Nephron progenitor cell (in vitro differentiated cells): ENCODE measurements at regions not wholly inside any gene's neighbourhood (a gene's known extent, or its start where the extent isn't known, plus 50 kb on each side); places are given as distances from the start of the nearest gene placed in this dataset.
A peak's percentile ranks its signal among the peaks of the same experiment; 100 is the strongest.

Experiments used
- DNase-seq: peaks from one replicate; pipeline ENCODE4 v3.0.0; 2021
- H3K27ac Mint-ChIP-seq: 2 replicates; pipeline ENCODE4 v1.8.0; 2021; ENCODE audit warnings: mild to moderate bottlenecking, moderate library complexity, mixed read lengths
- H3K27me3 Mint-ChIP-seq: 2 replicates; pipeline ENCODE4 v1.8.0; 2021; ENCODE audit warnings: mild to moderate bottlenecking, low read depth, mixed read lengths; ENCODE audit not compliant: poor library complexity
- H3K36me3 Mint-ChIP-seq: 2 replicates; pipeline ENCODE4 v1.8.0; 2021; ENCODE audit warnings: low read depth, mixed read lengths
- H3K4me1 Mint-ChIP-seq: 2 replicates; pipeline ENCODE4 v1.8.0; 2021; ENCODE audit warnings: mixed read lengths
- H3K4me3 Mint-ChIP-seq: 2 replicates; pipeline ENCODE4 v1.8.0; 2021; ENCODE audit warnings: mild to moderate bottlenecking, moderate library complexity, mixed read lengths
- H3K9me3 Mint-ChIP-seq: 2 replicates; pipeline ENCODE4 v1.8.0; 2021; ENCODE audit warnings: mild to moderate bottlenecking, moderate library complexity, mixed read lengths
- TF ChIP-seq, protein P1 (sequence below): fragments of 200-600 bp; sonication (generic); IDR thresholded peaks from 2 replicates; pipeline ENCODE4 v1.5.0; 2021; ENCODE audit warnings: antibody characterized with exemption

- Mint-ChIP-seq H3K4me3 (no peak overlapping the region), H3K36me3 (no peaks in the 10 kb centered on the region), H3K4me1 (peaks cover 10% of the 10 kb centered on the region), H3K9me3 (no peaks in the 10 kb centered on the region), H3K27me3 (no peaks in the 10 kb centered on the region), H3K27ac (no peak overlapping the region)
- DNase-seq, result no peak
- TF ChIP-seq, protein P1, sequence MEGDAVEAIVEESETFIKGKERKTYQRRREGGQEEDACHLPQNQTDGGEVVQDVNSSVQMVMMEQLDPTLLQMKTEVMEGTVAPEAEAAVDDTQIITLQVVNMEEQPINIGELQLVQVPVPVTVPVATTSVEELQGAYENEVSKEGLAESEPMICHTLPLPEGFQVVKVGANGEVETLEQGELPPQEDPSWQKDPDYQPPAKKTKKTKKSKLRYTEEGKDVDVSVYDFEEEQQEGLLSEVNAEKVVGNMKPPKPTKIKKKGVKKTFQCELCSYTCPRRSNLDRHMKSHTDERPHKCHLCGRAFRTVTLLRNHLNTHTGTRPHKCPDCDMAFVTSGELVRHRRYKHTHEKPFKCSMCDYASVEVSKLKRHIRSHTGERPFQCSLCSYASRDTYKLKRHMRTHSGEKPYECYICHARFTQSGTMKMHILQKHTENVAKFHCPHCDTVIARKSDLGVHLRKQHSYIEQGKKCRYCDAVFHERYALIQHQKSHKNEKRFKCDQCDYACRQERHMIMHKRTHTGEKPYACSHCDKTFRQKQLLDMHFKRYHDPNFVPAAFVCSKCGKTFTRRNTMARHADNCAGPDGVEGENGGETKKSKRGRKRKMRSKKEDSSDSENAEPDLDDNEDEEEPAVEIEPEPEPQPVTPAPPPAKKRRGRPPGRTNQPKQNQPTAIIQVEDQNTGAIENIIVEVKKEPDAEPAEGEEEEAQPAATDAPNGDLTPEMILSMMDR, result no peak
Observed at GRCh38 chr18:67652288-67652687, 135.8 kb upstream of the DSEL start.

DNA sequence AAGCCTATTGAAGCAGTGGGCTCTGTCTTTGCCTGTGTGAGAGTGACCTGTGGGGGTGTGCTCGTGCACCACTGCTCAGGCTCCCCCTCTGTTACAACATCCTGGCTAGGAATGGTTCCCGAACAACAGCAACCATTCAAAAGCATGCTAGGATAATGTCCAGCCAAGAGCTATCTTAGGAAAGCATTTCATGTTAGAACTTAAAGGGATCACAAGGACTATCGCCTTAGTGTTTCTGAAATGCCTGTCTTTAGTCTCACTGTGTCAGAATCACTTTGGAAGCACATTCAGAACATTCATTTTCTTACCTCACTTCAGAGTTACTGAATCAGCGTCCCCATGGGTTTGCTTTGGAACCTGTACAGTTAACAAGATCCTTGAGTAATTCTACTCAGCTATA, 134.9 kb upstream of the DSEL start:
- Mint-ChIP-seq H3K4me1 (peaks cover 10% of the 10 kb centered on the region), H3K9me3 (no peaks in the 10 kb centered on the region), H3K27me3 (peaks cover 4% of the 10 kb centered on the region), H3K27ac (peak overlapping the region; percentile 88), H3K36me3 (no peaks in the 10 kb centered on the region), H3K4me3 (no peak overlapping the region)
- DNase-seq, result peak; percentile 6
- TF ChIP-seq, protein P1, result no peak

- TF ChIP-seq, protein P1, result no peak
- DNase-seq, result no peak
- Mint-ChIP-seq H3K27ac (peak overlapping the region; percentile 88), H3K27me3 (peaks cover 4% of the 10 kb centered on the region), H3K36me3 (no peaks in the 10 kb centered on the region), H3K4me1 (peaks cover 10% of the 10 kb centered on the region), H3K4me3 (no peak overlapping the region), H3K9me3 (no peaks in the 10 kb centered on the region)
Observed at GRCh38 chr18:67650686-67651385, 134.3 kb upstream of the DSEL start.

DNA sequence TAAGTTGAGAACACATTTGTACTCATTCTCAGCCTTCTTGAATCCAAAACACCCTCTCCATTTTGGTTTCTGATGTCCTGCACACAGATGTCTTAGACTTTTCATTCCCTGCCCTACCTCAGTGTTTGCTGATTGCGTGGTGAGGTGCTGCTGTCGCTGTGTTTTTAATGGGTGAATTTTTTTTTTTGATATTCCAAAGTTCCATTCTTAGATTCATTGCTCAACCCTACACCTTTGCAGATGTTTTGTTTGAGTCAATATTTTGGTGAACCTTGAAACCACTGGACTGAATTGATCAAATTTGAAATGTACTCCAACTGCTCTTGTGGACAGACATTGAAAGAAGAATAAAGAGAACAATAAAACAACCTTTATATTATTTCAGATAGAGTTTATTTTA, 130.4 kb upstream of the DSEL start:
- TF ChIP-seq, protein P1, result no peak
- no peak overlapping the region for H3K4me3 Mint-ChIP-seq
- H3K9me3 Mint-ChIP-seq, result no peaks in the 10 kb centered on the region
- peaks cover 4% of the 10 kb centered on the region for H3K27me3 Mint-ChIP-seq
- H3K27ac Mint-ChIP-seq, result no peak overlapping the region
- no peak for DNase-seq
- H3K36me3 Mint-ChIP-seq, result no peaks in the 10 kb centered on the region
- peaks cover 10% of the 10 kb centered on the region for H3K4me1 Mint-ChIP-seq

DNA sequence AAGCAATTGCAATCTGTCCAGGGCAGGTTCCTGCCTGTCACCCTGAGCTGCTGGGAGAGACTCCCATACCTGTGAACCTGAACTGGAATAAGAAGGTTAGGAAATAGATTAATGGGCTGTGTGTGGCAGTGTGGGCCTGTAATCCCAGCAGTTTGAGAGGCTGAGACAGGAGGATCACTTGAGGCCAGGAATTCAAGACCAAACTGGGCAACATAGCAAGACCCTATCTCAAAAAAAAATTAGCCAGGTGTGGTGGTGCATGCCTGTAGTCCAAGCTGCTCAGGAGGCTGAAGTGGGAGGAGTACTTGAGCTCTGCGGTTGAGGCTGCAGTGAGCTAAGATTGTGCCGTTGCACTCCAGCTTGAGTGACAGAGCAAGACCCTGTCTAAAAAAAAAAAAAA, 127.7 kb upstream of the DSEL start:
- no peaks in the 10 kb centered on the region for H3K4me1 Mint-ChIP-seq

More for the DNA sequence above, 127.7 kb upstream of the DSEL start:
- H3K27ac Mint-ChIP-seq, result no peak overlapping the region
- TF ChIP-seq, protein P1, result no peak
- H3K27me3 Mint-ChIP-seq, result peaks cover 4% of the 10 kb centered on the region
- H3K9me3 Mint-ChIP-seq, result no peaks in the 10 kb centered on the region
- no peak for DNase-seq
- H3K4me3 Mint-ChIP-seq, result no peak overlapping the region
- no peaks in the 10 kb centered on the region for H3K36me3 Mint-ChIP-seq
